ENCODE measurements at regions not wholly inside any gene's neighbourhood (a gene's known extent, or its start where the extent isn't known, plus 50 kb on each side); places are given as distances from the start of the nearest gene placed in this dataset.

GRCh38 chr6:14573267-14573666, 455.7 kb downstream of the CD83 start:
- CTCF ChIA-PET (ENCODE audit: low intra/inter-chr PET ratio, low total read pairs) = no interaction called here
- WGBS (ENCODE audit: low lambda C conversion rate) = 83% methylated on average over 3 of the region's 3 CpGs

More at GRCh38 chr6:14573267-14573666, 455.7 kb downstream of the CD83 start:
- intact Hi-C loops (cut with micrococcal nuclease; ENCODE audit: unreplicated experiment) (no loop called here), in situ Hi-C loops (cut with HindIII; ENCODE audit: extremely low pct_ligation_motif_present, low pct_unique_long_range_greater_than_20kb) (no loop called here)
- TF ChIP-seq CSRNP1 (CRISPR knock-in tag; IDR thresholded peaks at IDR 0.05) (no peak), IRX3 (CRISPR knock-in tag; IDR thresholded peaks at IDR 0.05; ENCODE audit: borderline replicate concordance, low read depth) (no peak), SRSF1 (optimal IDR thresholded peaks at IDR 0.05; ENCODE audit: low read depth, low read length) (no peak), ZNF326 (CRISPR knock-in tag; IDR thresholded peaks at IDR 0.05; ENCODE audit: borderline replicate concordance) (no peak), RARG (CRISPR knock-in tag; IDR thresholded peaks at IDR 0.05; ENCODE audit: low read depth) (no peak), ZNF292 (CRISPR knock-in tag; IDR thresholded peaks at IDR 0.05; ENCODE audit: borderline replicate concordance, low read depth) (no peak), KLF6 (CRISPR knock-in tag; IDR thresholded peaks at IDR 0.05) (no peak), NFAT5 (CRISPR knock-in tag; IDR thresholded peaks at IDR 0.05) (no peak), ZFP90 (CRISPR knock-in tag; IDR thresholded peaks at IDR 0.05; ENCODE audit: borderline replicate concordance) (no peak), SSRP1 (CRISPR knock-in tag; IDR thresholded peaks at IDR 0.05) (no peak), MATR3 (CRISPR knock-in tag; IDR thresholded peaks at IDR 0.05) (no peak), ZBTB38 (CRISPR knock-in tag; IDR thresholded peaks at IDR 0.05) (no peak), ZFP37 (CRISPR knock-in tag; IDR thresholded peaks at IDR 0.05; ENCODE audit: borderline replicate concordance) (no peak), ZBTB26 (CRISPR knock-in tag; IDR thresholded peaks at IDR 0.05; ENCODE audit: borderline replicate concordance) (no peak)
- H3K79me2 ChIP-seq (ENCODE audit: insufficient read depth, low read length) = no peaks in the 10 kb centered on the region
- no peak for FAIRE-seq
- ATAC-seq = no peak
- no peak overlapping the region for H3K4me3 ChIP-seq (replicated peaks in 1 of 3; ENCODE audit: insufficient read depth in 1 of 3, low read depth in 2 of 3, low read length in 3 of 3)
- H4K20me1 ChIP-seq (ENCODE audit: insufficient read depth, low read length) = no peaks in the 10 kb centered on the region
- H3K9me3 ChIP-seq (ENCODE audit: low read length) = no peaks in the 10 kb centered on the region
- no peak overlapping the region for H3K9ac ChIP-seq (ENCODE audit: insufficient read depth, low read depth, low read length)
- H2AFZ ChIP-seq (ENCODE audit: low read length) = no peak overlapping the region
- BruUV-seq (replicated peaks) = no TSS peak
- no peaks in the 10 kb centered on the region for H3K4me1 ChIP-seq (ENCODE audit: insufficient read depth, low read length)
- H3K27me3 ChIP-seq (ENCODE audit: control insufficient read depth in 1 of 2, insufficient read depth in 2 of 2, low read length in 2 of 2) = peaks cover 0 to 2% of the 10 kb centered on the region in 2 experiments; a peak in 2 of 5 replicates
- no peak overlapping the region for H3K4me2 ChIP-seq (ENCODE audit: low read depth, low read length)
- no peaks in the 10 kb centered on the region for H3K36me3 ChIP-seq (replicated peaks in 1 of 2; ENCODE audit: control insufficient read depth in 1 of 2, insufficient read depth in 2 of 2, low read length in 2 of 2)
- POLR2A ChIA-PET = no interaction called here
- no peak for DNase-seq (ENCODE audit: low spot score)
- H3K27ac ChIP-seq (ENCODE audit: extremely low read length, insufficient read depth, low read length) = no peak overlapping the region

All from HepG2 (cell line).